ENCODE measurements at regions not wholly inside any gene's neighbourhood (a gene's known extent, or its start where the extent isn't known, plus 50 kb on each side); places are given as distances from the start of the nearest gene placed in this dataset.

- H2AFZ ChIP-seq (ENCODE audit: low read length) = peak overlapping the region; percentile 68
- H3K36me3 ChIP-seq (ENCODE audit: insufficient read depth, low read length) = peaks cover 52% of the 10 kb centered on the region
- no TSS peak for BruUV-seq (replicated peaks)
- ChIA-PET CTCF (ENCODE audit: unreplicated experiment) (no interaction called here), POLR2A (interaction anchor here (0.6 to 1.9 kb wide), 3 partner anchors 31 to 243 kb away, joined by 3 to 5 read pairs (median 5); no protein-coding TSS in a partner anchor)
- H3K4me2 ChIP-seq (ENCODE audit: low read length) = peak overlapping the region; percentile 50
- H3K27ac ChIP-seq (ENCODE audit: low read depth, low read length, poor library complexity, severe bottlenecking) = peak overlapping the region; percentile 97
- TF ChIP-seq, protein P1, sequence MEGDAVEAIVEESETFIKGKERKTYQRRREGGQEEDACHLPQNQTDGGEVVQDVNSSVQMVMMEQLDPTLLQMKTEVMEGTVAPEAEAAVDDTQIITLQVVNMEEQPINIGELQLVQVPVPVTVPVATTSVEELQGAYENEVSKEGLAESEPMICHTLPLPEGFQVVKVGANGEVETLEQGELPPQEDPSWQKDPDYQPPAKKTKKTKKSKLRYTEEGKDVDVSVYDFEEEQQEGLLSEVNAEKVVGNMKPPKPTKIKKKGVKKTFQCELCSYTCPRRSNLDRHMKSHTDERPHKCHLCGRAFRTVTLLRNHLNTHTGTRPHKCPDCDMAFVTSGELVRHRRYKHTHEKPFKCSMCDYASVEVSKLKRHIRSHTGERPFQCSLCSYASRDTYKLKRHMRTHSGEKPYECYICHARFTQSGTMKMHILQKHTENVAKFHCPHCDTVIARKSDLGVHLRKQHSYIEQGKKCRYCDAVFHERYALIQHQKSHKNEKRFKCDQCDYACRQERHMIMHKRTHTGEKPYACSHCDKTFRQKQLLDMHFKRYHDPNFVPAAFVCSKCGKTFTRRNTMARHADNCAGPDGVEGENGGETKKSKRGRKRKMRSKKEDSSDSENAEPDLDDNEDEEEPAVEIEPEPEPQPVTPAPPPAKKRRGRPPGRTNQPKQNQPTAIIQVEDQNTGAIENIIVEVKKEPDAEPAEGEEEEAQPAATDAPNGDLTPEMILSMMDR (conservative IDR thresholded peaks at IDR 0.05; ENCODE audit: low read length) = no peak
- TF ChIP-seq EZH2phosphoT487 (IDR thresholded peaks at IDR 0.05; ENCODE audit: borderline replicate concordance, low read depth, low read length) = no peak
- H3K79me2 ChIP-seq (ENCODE audit: insufficient read depth, low read depth, low read length) = no peaks in the 10 kb centered on the region
- H3K4me1 ChIP-seq (ENCODE audit: insufficient read depth, low read length, poor library complexity, severe bottlenecking) = peaks cover 40% of the 10 kb centered on the region
- H3K9me3 ChIP-seq (ENCODE audit: low read length) = peaks cover 16% of the 10 kb centered on the region; the same call in 1 of the 2 replicates
- no peaks in the 10 kb centered on the region for H3K9me2 ChIP-seq (ENCODE audit: insufficient read depth, low read length)
- DNase-seq (ENCODE audit: low spot score) = peak; percentile 81
- H3K4me3 ChIP-seq (ENCODE audit: low read depth, low read length, poor library complexity, severe bottlenecking) = peak overlapping the region; percentile 20
- intact Hi-C loops (cut with micrococcal nuclease; ENCODE audit: unreplicated experiment) = loop anchor here (2.0 to 5.0 kb wide), 2 partner anchors 73 to 93 kb away; partner anchors contain the start of gene PPP1R2C
- no peaks in the 10 kb centered on the region for H4K20me1 ChIP-seq (ENCODE audit: insufficient read depth, low read length)
These were observed 91.9 kb upstream of the PPP1R2C start for GRCh38 chrX:42869659-42870476.

GRCh38 chrX:42886519-42886918, 108.6 kb upstream of the PPP1R2C start:
- TF ChIP-seq, protein P1 (conservative IDR thresholded peaks at IDR 0.05; ENCODE audit: low read length) = no peak
- TF ChIP-seq EZH2phosphoT487 (IDR thresholded peaks at IDR 0.05; ENCODE audit: borderline replicate concordance, low read depth, low read length) = no peak
- Histone ChIP-seq H3K36me3 (ENCODE audit: insufficient read depth, low read length) (no peaks in the 10 kb centered on the region; the same call in 1 of the 2 replicates), H3K9me2 (ENCODE audit: insufficient read depth, low read length) (no peaks in the 10 kb centered on the region), H3K9me3 (ENCODE audit: low read length) (no peaks in the 10 kb centered on the region), H4K20me1 (ENCODE audit: insufficient read depth, low read length) (no peaks in the 10 kb centered on the region), H3K79me2 (ENCODE audit: insufficient read depth, low read depth, low read length) (no peaks in the 10 kb centered on the region), H2AFZ (ENCODE audit: low read length) (no peak overlapping the region), H3K4me3 (ENCODE audit: low read depth, low read length, poor library complexity, severe bottlenecking) (no peak overlapping the region), H3K27ac (ENCODE audit: low read depth, low read length, poor library complexity, severe bottlenecking) (no peak overlapping the region), H3K4me1 (ENCODE audit: insufficient read depth, low read length, poor library complexity, severe bottlenecking) (no peaks in the 10 kb centered on the region), H3K4me2 (ENCODE audit: low read length) (no peak overlapping the region)
- intact Hi-C loops (cut with micrococcal nuclease; ENCODE audit: unreplicated experiment) = no loop called here
- ChIA-PET POLR2A (no interaction called here), CTCF (ENCODE audit: unreplicated experiment) (no interaction called here)
- no TSS peak for BruUV-seq (replicated peaks)
- DNase-seq (ENCODE audit: low spot score) = no peak

DNA sequence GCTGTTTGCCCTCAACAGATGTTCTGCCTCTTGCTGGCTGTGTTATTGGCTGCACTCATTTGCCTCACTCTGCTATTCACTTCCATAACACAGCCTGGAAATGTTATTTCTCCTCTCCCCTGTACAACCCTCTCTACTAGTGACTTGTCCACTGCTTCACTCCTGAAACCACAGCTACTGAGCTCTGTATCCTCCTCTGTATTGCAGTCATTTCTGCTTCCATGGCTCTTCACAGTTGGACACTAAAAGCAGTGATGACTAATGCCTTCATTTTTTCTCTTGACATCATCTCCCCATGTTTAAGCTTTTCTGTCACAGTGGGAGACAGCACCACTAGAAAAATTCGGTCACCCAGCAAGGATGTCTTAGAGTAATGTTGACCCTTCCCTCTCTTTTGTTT, 123.0 kb upstream of the PPP1R2C start:
- no peaks in the 10 kb centered on the region for H4K20me1 ChIP-seq (ENCODE audit: insufficient read depth, low read length)
- H3K27ac ChIP-seq (ENCODE audit: low read depth, low read length, poor library complexity, severe bottlenecking) = no peak overlapping the region
- TF ChIP-seq, protein P1 (conservative IDR thresholded peaks at IDR 0.05; ENCODE audit: low read length) = no peak
- no peak for TF ChIP-seq EZH2phosphoT487 (IDR thresholded peaks at IDR 0.05; ENCODE audit: borderline replicate concordance, low read depth, low read length)
- no peaks in the 10 kb centered on the region for H3K79me2 ChIP-seq (ENCODE audit: insufficient read depth, low read depth, low read length)
- no peak for DNase-seq (ENCODE audit: low spot score)
- no peak overlapping the region for H3K4me3 ChIP-seq (ENCODE audit: low read depth, low read length, poor library complexity, severe bottlenecking)
- no peak overlapping the region for H2AFZ ChIP-seq (ENCODE audit: low read length)
- H3K4me1 ChIP-seq (ENCODE audit: insufficient read depth, low read length, poor library complexity, severe bottlenecking) = no peaks in the 10 kb centered on the region
- H3K9me2 ChIP-seq (ENCODE audit: insufficient read depth, low read length) = no peaks in the 10 kb centered on the region
- H3K36me3 ChIP-seq (ENCODE audit: insufficient read depth, low read length) = no peaks in the 10 kb centered on the region
- POLR2A ChIA-PET = interaction anchor here (0.6 kb wide), 2 partner anchors 84 to 222 kb away, joined by 3 read pairs; no protein-coding TSS in a partner anchor
- H3K4me2 ChIP-seq (ENCODE audit: low read length) = no peak overlapping the region
- no peaks in the 10 kb centered on the region for H3K9me3 ChIP-seq (ENCODE audit: low read length)
- CTCF ChIA-PET (ENCODE audit: unreplicated experiment) = no interaction called here
- BruUV-seq (replicated peaks) = no TSS peak
- intact Hi-C loops (cut with micrococcal nuclease; ENCODE audit: unreplicated experiment) = no loop called here
